Liver (tissue), 3 donors: ENCODE measurements at regions not wholly inside any gene's neighbourhood (a gene's known extent, or its start where the extent isn't known, plus 50 kb on each side); places are given as distances from the start of the nearest gene placed in this dataset.

Experiments used
- EGR1 ChIP-seq, 2 donors: IDR thresholded peaks; 2 replicates each; pipeline ENCODE4 v1.6.1; 2016 to 2018; ENCODE audit warnings: antibody characterized with exemption in 2 of 2, low read depth in 2 of 2
- FOXA1 ChIP-seq: IDR thresholded peaks from 2 replicates; pipeline ENCODE4 v1.6.1; 2016; ENCODE audit warnings: antibody characterized with exemption
- GABPA ChIP-seq, 2 donors: IDR thresholded peaks in 1 of 2; conservative IDR thresholded peaks in 1 of 2; 2 replicates each; pipeline ENCODE4 v1.6.1; 2016; ENCODE audit warnings: antibody characterized with exemption in 2 of 2, mild to moderate bottlenecking in 1 of 2, moderate library complexity in 1 of 2
- HNF4A ChIP-seq, 2 donors: conservative IDR thresholded peaks; 2 replicates each; pipeline ENCODE4 v1.6.1; 2016; ENCODE audit warnings: antibody characterized with exemption in 2 of 2, mild to moderate bottlenecking in 2 of 2
- JUND ChIP-seq, 2 donors: IDR thresholded peaks; 2 replicates each; pipeline ENCODE4 v1.6.1; 2016; ENCODE audit warnings: antibody characterized with exemption in 2 of 2
- RAD21 ChIP-seq, 2 donors: IDR thresholded peaks; 2 replicates each; pipeline ENCODE4 v1.6.1; 2016; ENCODE audit warnings: antibody characterized with exemption in 2 of 2, mild to moderate bottlenecking in 2 of 2
- TAF1 ChIP-seq: conservative IDR thresholded peaks from 2 replicates; pipeline ENCODE4 v1.6.1; 2016; ENCODE audit warnings: antibody characterized with exemption, mild to moderate bottlenecking
- YY1 ChIP-seq: IDR thresholded peaks from 2 replicates; pipeline ENCODE4 v1.6.1; 2016; ENCODE audit warnings: antibody characterized with exemption, mild to moderate bottlenecking
- TF ChIP-seq, protein P1 (sequence below): fragments of 150-350 bp; IDR thresholded peaks from 2 replicates; pipeline ENCODE4 v1.5.1; 2017; ENCODE audit warnings: improper control_type of control experiment, low read depth, low read length; ENCODE audit not compliant: missing input control
- TF ChIP-seq, protein P2 (sequence below): IDR thresholded peaks from 2 replicates; pipeline ENCODE4 v1.6.1; 2016; ENCODE audit warnings: antibody characterized with exemption
- TF ChIP-seq, protein P3 (sequence below): IDR thresholded peaks from 2 replicates; pipeline ENCODE4 v1.6.1; 2016; ENCODE audit warnings: antibody characterized with exemption, mild to moderate bottlenecking
- TF ChIP-seq, protein P4 (sequence below): IDR thresholded peaks from 2 replicates; pipeline ENCODE4 v1.6.1; 2016; ENCODE audit warnings: antibody characterized with exemption
- TF ChIP-seq, protein P5 (sequence below): IDR thresholded peaks from 2 replicates; pipeline ENCODE4 v1.6.1; 2016; ENCODE audit warnings: antibody characterized with exemption
- donor health status: healthy.
- donor health status: healthy.

DNA sequence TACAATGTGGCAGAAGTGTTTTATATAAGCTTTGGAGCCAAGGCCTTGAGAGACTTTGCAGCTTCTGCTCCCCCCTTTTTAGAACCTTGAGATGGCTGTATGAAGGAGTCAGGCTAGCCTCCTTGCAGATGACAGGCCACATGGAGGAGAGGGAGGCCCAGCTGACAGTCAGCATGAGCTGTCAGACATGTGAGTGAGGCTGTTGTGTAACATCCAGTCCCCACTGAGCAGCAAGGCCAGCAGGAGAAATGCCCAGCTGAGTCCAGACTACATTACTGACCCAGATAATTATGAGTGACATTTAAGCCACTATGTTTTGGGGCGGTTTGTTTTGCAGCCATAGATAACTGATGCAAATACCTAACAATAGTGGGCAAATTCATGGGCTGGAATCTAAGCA, 515.3 kb upstream of the ARX start:
- TF ChIP-seq, protein P1, sequence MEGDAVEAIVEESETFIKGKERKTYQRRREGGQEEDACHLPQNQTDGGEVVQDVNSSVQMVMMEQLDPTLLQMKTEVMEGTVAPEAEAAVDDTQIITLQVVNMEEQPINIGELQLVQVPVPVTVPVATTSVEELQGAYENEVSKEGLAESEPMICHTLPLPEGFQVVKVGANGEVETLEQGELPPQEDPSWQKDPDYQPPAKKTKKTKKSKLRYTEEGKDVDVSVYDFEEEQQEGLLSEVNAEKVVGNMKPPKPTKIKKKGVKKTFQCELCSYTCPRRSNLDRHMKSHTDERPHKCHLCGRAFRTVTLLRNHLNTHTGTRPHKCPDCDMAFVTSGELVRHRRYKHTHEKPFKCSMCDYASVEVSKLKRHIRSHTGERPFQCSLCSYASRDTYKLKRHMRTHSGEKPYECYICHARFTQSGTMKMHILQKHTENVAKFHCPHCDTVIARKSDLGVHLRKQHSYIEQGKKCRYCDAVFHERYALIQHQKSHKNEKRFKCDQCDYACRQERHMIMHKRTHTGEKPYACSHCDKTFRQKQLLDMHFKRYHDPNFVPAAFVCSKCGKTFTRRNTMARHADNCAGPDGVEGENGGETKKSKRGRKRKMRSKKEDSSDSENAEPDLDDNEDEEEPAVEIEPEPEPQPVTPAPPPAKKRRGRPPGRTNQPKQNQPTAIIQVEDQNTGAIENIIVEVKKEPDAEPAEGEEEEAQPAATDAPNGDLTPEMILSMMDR: no peak
- TF ChIP-seq, protein P2, sequence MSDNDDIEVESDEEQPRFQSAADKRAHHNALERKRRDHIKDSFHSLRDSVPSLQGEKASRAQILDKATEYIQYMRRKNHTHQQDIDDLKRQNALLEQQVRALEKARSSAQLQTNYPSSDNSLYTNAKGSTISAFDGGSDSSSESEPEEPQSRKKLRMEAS: no peak
- no peak for TF ChIP-seq JUND (IDR thresholded peaks at IDR 0.05)
- TF ChIP-seq GABPA (IDR thresholded peaks at IDR 0.05 in 1 of 2, conservative IDR thresholded peaks at IDR 0.05 in 1 of 2): no peak
- no peak for TF ChIP-seq TAF1
- no peak for TF ChIP-seq EGR1 (IDR thresholded peaks at IDR 0.05; ENCODE audit: low read depth in 2 of 2)
- TF ChIP-seq, protein P3, sequence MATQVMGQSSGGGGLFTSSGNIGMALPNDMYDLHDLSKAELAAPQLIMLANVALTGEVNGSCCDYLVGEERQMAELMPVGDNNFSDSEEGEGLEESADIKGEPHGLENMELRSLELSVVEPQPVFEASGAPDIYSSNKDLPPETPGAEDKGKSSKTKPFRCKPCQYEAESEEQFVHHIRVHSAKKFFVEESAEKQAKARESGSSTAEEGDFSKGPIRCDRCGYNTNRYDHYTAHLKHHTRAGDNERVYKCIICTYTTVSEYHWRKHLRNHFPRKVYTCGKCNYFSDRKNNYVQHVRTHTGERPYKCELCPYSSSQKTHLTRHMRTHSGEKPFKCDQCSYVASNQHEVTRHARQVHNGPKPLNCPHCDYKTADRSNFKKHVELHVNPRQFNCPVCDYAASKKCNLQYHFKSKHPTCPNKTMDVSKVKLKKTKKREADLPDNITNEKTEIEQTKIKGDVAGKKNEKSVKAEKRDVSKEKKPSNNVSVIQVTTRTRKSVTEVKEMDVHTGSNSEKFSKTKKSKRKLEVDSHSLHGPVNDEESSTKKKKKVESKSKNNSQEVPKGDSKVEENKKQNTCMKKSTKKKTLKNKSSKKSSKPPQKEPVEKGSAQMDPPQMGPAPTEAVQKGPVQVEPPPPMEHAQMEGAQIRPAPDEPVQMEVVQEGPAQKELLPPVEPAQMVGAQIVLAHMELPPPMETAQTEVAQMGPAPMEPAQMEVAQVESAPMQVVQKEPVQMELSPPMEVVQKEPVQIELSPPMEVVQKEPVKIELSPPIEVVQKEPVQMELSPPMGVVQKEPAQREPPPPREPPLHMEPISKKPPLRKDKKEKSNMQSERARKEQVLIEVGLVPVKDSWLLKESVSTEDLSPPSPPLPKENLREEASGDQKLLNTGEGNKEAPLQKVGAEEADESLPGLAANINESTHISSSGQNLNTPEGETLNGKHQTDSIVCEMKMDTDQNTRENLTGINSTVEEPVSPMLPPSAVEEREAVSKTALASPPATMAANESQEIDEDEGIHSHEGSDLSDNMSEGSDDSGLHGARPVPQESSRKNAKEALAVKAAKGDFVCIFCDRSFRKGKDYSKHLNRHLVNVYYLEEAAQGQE: no peak
- no peak for TF ChIP-seq YY1
- no peak for TF ChIP-seq RAD21 (IDR thresholded peaks at IDR 0.05)
- TF ChIP-seq, protein P4, sequence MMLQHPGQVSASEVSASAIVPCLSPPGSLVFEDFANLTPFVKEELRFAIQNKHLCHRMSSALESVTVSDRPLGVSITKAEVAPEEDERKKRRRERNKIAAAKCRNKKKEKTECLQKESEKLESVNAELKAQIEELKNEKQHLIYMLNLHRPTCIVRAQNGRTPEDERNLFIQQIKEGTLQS: no peak
- TF ChIP-seq FOXA1: no peak
- TF ChIP-seq HNF4A (conservative IDR thresholded peaks at IDR 0.05): no peak
- TF ChIP-seq, protein P5, sequence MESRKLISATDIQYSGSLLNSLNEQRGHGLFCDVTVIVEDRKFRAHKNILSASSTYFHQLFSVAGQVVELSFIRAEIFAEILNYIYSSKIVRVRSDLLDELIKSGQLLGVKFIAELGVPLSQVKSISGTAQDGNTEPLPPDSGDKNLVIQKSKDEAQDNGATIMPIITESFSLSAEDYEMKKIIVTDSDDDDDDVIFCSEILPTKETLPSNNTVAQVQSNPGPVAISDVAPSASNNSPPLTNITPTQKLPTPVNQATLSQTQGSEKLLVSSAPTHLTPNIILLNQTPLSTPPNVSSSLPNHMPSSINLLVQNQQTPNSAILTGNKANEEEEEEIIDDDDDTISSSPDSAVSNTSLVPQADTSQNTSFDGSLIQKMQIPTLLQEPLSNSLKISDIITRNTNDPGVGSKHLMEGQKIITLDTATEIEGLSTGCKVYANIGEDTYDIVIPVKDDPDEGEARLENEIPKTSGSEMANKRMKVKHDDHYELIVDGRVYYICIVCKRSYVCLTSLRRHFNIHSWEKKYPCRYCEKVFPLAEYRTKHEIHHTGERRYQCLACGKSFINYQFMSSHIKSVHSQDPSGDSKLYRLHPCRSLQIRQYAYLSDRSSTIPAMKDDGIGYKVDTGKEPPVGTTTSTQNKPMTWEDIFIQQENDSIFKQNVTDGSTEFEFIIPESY: no peak
